Muscle of leg (tissue), 3 donors: ENCODE measurements at regions not wholly inside any gene's neighbourhood (a gene's known extent, or its start where the extent isn't known, plus 50 kb on each side); places are given as distances from the start of the nearest gene placed in this dataset.
A peak's percentile ranks its signal among the peaks of the same experiment; 100 is the strongest.
"Not testable (repeated sequence)": the region's sequence is repeated elsewhere in the genome, so short reads cannot be mapped to it uniquely, and the experiment has no call there.

Experiments used
- DNase-seq: peaks from one replicate; pipeline ENCODE4 v3.0.0; 2013
- H3K27ac ChIP-seq: one replicate; pipeline ENCODE4 v1.5.1; 2013; ENCODE audit warnings: mild to moderate bottlenecking, low read length, control low read depth
- H3K27me3 ChIP-seq: one replicate; pipeline ENCODE4 v1.6.1; 2013; ENCODE audit warnings: low read length; ENCODE audit not compliant: control insufficient read depth, insufficient read depth
- H3K36me3 ChIP-seq: one replicate; pipeline ENCODE4 v1.6.1; 2013; ENCODE audit warnings: low read length; ENCODE audit not compliant: control insufficient read depth, insufficient read depth
- H3K4me1 ChIP-seq: one replicate; pipeline ENCODE4 v1.6.1; 2013; ENCODE audit warnings: low read length; ENCODE audit not compliant: control insufficient read depth, insufficient read depth
- H3K4me3 ChIP-seq: one replicate; pipeline ENCODE4 v1.5.1; 2013; ENCODE audit warnings: low read length, control low read depth
- H3K9me3 ChIP-seq: replicated peaks from 2 replicates; pipeline ENCODE4 v1.6.1; 2013; ENCODE audit warnings: low read depth, low read length; ENCODE audit not compliant: control insufficient read depth
- WGBS: methylation state at CpG from one replicate; pipeline ENCODE4 v1.1.5; 2013; ENCODE audit warnings: missing lambda C conversion rate; ENCODE audit not compliant: insufficient coverage; 5-methylcytosine and 5-hydroxymethylcytosine counted together

- WGBS = no CpG with 5 or more reads among the region's 3 CpGs
- not testable (repeated sequence) for H3K4me1 ChIP-seq, H3K27me3 ChIP-seq
These were observed 682.3 kb upstream of the ZNF804A start for GRCh38 chr2:183916041-183916440.

GRCh38 chr2:183919167-183919566 lies 679.2 kb upstream of the ZNF804A start:
- Histone ChIP-seq H3K4me1 (no peaks in the 10 kb centered on the region), H3K9me3 (no peaks in the 10 kb centered on the region), H3K36me3 (no peaks in the 10 kb centered on the region), H3K27me3 (no peaks in the 10 kb centered on the region), H3K4me3 (no peak overlapping the region), H3K27ac (no peak overlapping the region)
- DNase-seq = no peak
- WGBS = no CpG with 5 or more reads among the region's 1 CpG

More at GRCh38 chr2:183916041-183916440, 682.3 kb upstream of the ZNF804A start:
- DNase-seq, H3K27ac ChIP-seq, H3K36me3 ChIP-seq, H3K4me3 ChIP-seq, H3K9me3 ChIP-seq: not testable (repeated sequence)

- Histone ChIP-seq H3K36me3 (no peaks in the 10 kb centered on the region), H3K9me3 (peaks cover 2% of the 10 kb centered on the region), H3K27me3 (no peaks in the 10 kb centered on the region), H3K27ac (no peak overlapping the region), H3K4me1 (no peaks in the 10 kb centered on the region), H3K4me3 (no peak overlapping the region)
- WGBS = 100% methylated on average over 1 of the region's 2 CpGs
- no peak for DNase-seq
These were observed 678.4 kb upstream of the ZNF804A start for GRCh38 chr2:183919926-183920325.

GRCh38 chr2:183925281-183925680 lies 673.0 kb upstream of the ZNF804A start:
- no peaks in the 10 kb centered on the region for H3K36me3 ChIP-seq
- no peaks in the 10 kb centered on the region for H3K27me3 ChIP-seq
- H3K9me3 ChIP-seq = peaks cover 4% of the 10 kb centered on the region
- no peaks in the 10 kb centered on the region for H3K4me1 ChIP-seq
- WGBS = no CpG with 5 or more reads among the region's 1 CpG
- no peak for DNase-seq
- H3K4me3 ChIP-seq = no peak overlapping the region
- H3K27ac ChIP-seq = no peak overlapping the region

GRCh38 chr2:183926433-183926832 lies 671.9 kb upstream of the ZNF804A start:
- Histone ChIP-seq H3K27me3 (no peaks in the 10 kb centered on the region), H3K4me3 (no peak overlapping the region), H3K27ac (no peak overlapping the region), H3K4me1 (no peaks in the 10 kb centered on the region), H3K9me3 (peaks cover 4% of the 10 kb centered on the region), H3K36me3 (no peaks in the 10 kb centered on the region)
- no peak for DNase-seq
- WGBS = no CpG with 5 or more reads among the region's 1 CpG

- Histone ChIP-seq H3K36me3 (no peaks in the 10 kb centered on the region), H3K4me1 (no peaks in the 10 kb centered on the region), H3K27ac (no peak overlapping the region), H3K9me3 (peaks cover 4% of the 10 kb centered on the region), H3K4me3 (no peak overlapping the region), H3K27me3 (no peaks in the 10 kb centered on the region)
- DNase-seq = peak; percentile 23
- 45% methylated on average over 3 of the region's 4 CpGs for WGBS
These were observed 670.7 kb upstream of the ZNF804A start for GRCh38 chr2:183927406-183928325.

- Histone ChIP-seq H3K27ac (no peak overlapping the region), H3K27me3 (no peaks in the 10 kb centered on the region), H3K36me3 (no peaks in the 10 kb centered on the region), H3K4me1 (no peaks in the 10 kb centered on the region), H3K9me3 (no peaks in the 10 kb centered on the region), H3K4me3 (no peak overlapping the region)
- no peak for DNase-seq
- 60% methylated on average over 1 of the region's 3 CpGs for WGBS
These were observed 663.3 kb upstream of the ZNF804A start for GRCh38 chr2:183935005-183935404.

GRCh38 chr2:183937220-183937619 lies 661.1 kb upstream of the ZNF804A start:
- DNase-seq = no peak
- H3K27me3 ChIP-seq = no peaks in the 10 kb centered on the region
- H3K27ac ChIP-seq = no peak overlapping the region
- no peak overlapping the region for H3K4me3 ChIP-seq
- WGBS = 97% methylated on average over 2 of the region's 2 CpGs
- H3K36me3 ChIP-seq = no peaks in the 10 kb centered on the region
- no peaks in the 10 kb centered on the region for H3K9me3 ChIP-seq
- H3K4me1 ChIP-seq = no peaks in the 10 kb centered on the region

GRCh38 chr2:183946193-183946592 lies 652.1 kb upstream of the ZNF804A start:
- DNase-seq = no peak
- peaks cover 3% of the 10 kb centered on the region for H3K4me1 ChIP-seq
- peaks cover 2% of the 10 kb centered on the region for H3K9me3 ChIP-seq
- no peak overlapping the region for H3K27ac ChIP-seq
- no peaks in the 10 kb centered on the region for H3K27me3 ChIP-seq
- H3K4me3 ChIP-seq = no peak overlapping the region
- H3K36me3 ChIP-seq = no peaks in the 10 kb centered on the region

GRCh38 chr2:183948861-183949260 lies 649.5 kb upstream of the ZNF804A start:
- H3K9me3 ChIP-seq = peaks cover 2% of the 10 kb centered on the region
- peaks cover 3% of the 10 kb centered on the region for H3K4me1 ChIP-seq
- no peaks in the 10 kb centered on the region for H3K27me3 ChIP-seq
- WGBS = no CpG with 5 or more reads among the region's 1 CpG
- H3K36me3 ChIP-seq = no peaks in the 10 kb centered on the region
- H3K27ac ChIP-seq = no peak overlapping the region
- H3K4me3 ChIP-seq = no peak overlapping the region
- peak; percentile 52 for DNase-seq
